IMR-90 (cell line): ENCODE measurements at regions not wholly inside any gene's neighbourhood (a gene's known extent, or its start where the extent isn't known, plus 50 kb on each side); places are given as distances from the start of the nearest gene placed in this dataset.
"Not testable (repeated sequence)": the region's sequence is repeated elsewhere in the genome, so short reads cannot be mapped to it uniquely, and the experiment has no call there.

Source experiments
- ATAC-seq: fragments of 200-7000 bp; cut with Tn5 transposase; 2 replicates; pipeline ENCODE4 v1.9.1; 2020; ENCODE audit warnings: low read depth, mild to moderate bottlenecking, moderate library complexity
- BruUV-seq: library from RNA; stranded (reverse); fragments of 400-500 nt; replicated peaks from 2 replicates; lab custom pipeline; 2021; lab: Mats Ljungman, UMichigan
- CTCF ChIA-PET: fragments of 300-600 bp; formaldehyde crosslinking; extraction: SDS; loops from one replicate; lab custom pipeline; 2021; ENCODE audit warnings: antibody characterized with exemption; lab: Yijun Ruan, JAX
- POLR2A ChIA-PET: fragments of 300-600 bp; sonication (Branson Sonifier 250); formaldehyde crosslinking; loops from one replicate; lab custom pipeline; 2022; ENCODE audit warnings: antibody characterized with exemption; ENCODE audit not compliant: unreplicated experiment; lab: Charles Lee
- DNase-seq: peaks from one replicate; pipeline ENCODE4 v3.0.0; 2013
- H2AFZ ChIP-seq: replicated peaks from 2 replicates; pipeline ENCODE3; 2013; ENCODE audit warnings: low read length, mild to moderate bottlenecking; ENCODE audit not compliant: poor library complexity
- H2AK5ac ChIP-seq: 2 replicates; pipeline ENCODE4 v1.6.1; 2013; ENCODE audit warnings: low read depth, low read length, inconsistent platforms
- H2AK9ac ChIP-seq: replicated peaks from 2 replicates; pipeline ENCODE3; 2013; ENCODE audit warnings: mild to moderate bottlenecking, low read depth, low read length, moderate library complexity; ENCODE audit not compliant: poor library complexity
- H2BK120ac ChIP-seq: 2 replicates; pipeline ENCODE4 v1.6.1; 2013; ENCODE audit warnings: low read depth, low read length, inconsistent platforms
- H2BK15ac ChIP-seq: 3 replicates; pipeline ENCODE4 v1.6.1; 2013; ENCODE audit warnings: low read depth, low read length, inconsistent platforms
- H2BK20ac ChIP-seq: 2 replicates; pipeline ENCODE4 v1.6.1; 2013; ENCODE audit warnings: low read depth, mild to moderate bottlenecking, inconsistent platforms, low read length, moderate library complexity
- H2BK5ac ChIP-seq: 2 replicates; pipeline ENCODE4 v1.6.1; 2013; ENCODE audit warnings: mild to moderate bottlenecking, low read depth, low read length, inconsistent platforms; ENCODE audit not compliant: poor library complexity, severe bottlenecking
- H3K14ac ChIP-seq: replicated peaks from 2 replicates; pipeline ENCODE4 v1.6.1; 2013; ENCODE audit warnings: low read depth, low read length, inconsistent platforms
- H3K18ac ChIP-seq: 2 replicates; pipeline ENCODE4 v1.6.1; 2013; ENCODE audit warnings: low read depth, low read length, control low read depth
- H3K23ac ChIP-seq: 2 replicates; pipeline ENCODE4 v1.6.1; 2013; ENCODE audit warnings: low read depth, low read length, inconsistent platforms
- H3K27ac ChIP-seq: 2 replicates; pipeline ENCODE4 v1.5.1; 2013; ENCODE audit warnings: mild to moderate bottlenecking, control low read depth, low read length; ENCODE audit not compliant: insufficient read depth
- H3K27me3 ChIP-seq: 2 replicates; pipeline ENCODE4 v1.6.1; 2013; ENCODE audit warnings: low read length; ENCODE audit not compliant: control insufficient read depth, insufficient read depth
- H3K36me3 ChIP-seq: 2 replicates; pipeline ENCODE4 v1.6.1; 2013; ENCODE audit warnings: low read length, mixed read lengths; ENCODE audit not compliant: control insufficient read depth, insufficient read depth
- H3K4ac ChIP-seq: 2 replicates; pipeline ENCODE4 v1.6.1; 2013; ENCODE audit warnings: low read depth, low read length, inconsistent platforms
- H3K4me1 ChIP-seq: 2 replicates; pipeline ENCODE4 v1.6.1; 2013; ENCODE audit warnings: low read length, mixed read lengths; ENCODE audit not compliant: control insufficient read depth, insufficient read depth
- H3K4me2 ChIP-seq: 2 replicates; pipeline ENCODE4 v1.6.1; 2013; ENCODE audit warnings: low read depth, mild to moderate bottlenecking, control low read depth, low read length, moderate library complexity
- H3K4me3 ChIP-seq: 2 replicates; pipeline ENCODE4 v1.5.1; 2013; ENCODE audit warnings: low read depth, mild to moderate bottlenecking, control low read depth, low read length, moderate library complexity; ENCODE audit not compliant: insufficient read depth
- H3K56ac ChIP-seq: 2 replicates; pipeline ENCODE4 v1.6.1; 2013; ENCODE audit warnings: low read length, inconsistent platforms; ENCODE audit not compliant: insufficient read depth; ENCODE audit errors: extremely low read depth
- H3K79me1 ChIP-seq, 2 experiments: 2 replicates each; pipeline ENCODE4 v1.6.1; 2013; ENCODE audit warnings: low read length in 2 of 2, inconsistent platforms in 1 of 2, low read depth in 1 of 2
- H3K9ac ChIP-seq: 2 replicates; pipeline ENCODE4 v1.6.1; 2013; ENCODE audit warnings: low read depth, low read length, control low read depth
- H3K9me1 ChIP-seq: 2 replicates; pipeline ENCODE4 v1.6.1; 2013; ENCODE audit warnings: low read length, inconsistent platforms; ENCODE audit not compliant: insufficient read depth
- H3K9me3 ChIP-seq: 2 replicates; pipeline ENCODE4 v1.6.1; 2013; ENCODE audit warnings: low read length; ENCODE audit not compliant: control insufficient read depth, insufficient read depth
- H4K20me1 ChIP-seq: 2 replicates; pipeline ENCODE4 v1.6.1; 2013; ENCODE audit warnings: low read length, inconsistent platforms; ENCODE audit not compliant: insufficient read depth
- H4K5ac ChIP-seq: 2 replicates; pipeline ENCODE4 v1.6.1; 2013; ENCODE audit warnings: mild to moderate bottlenecking, low read depth, low read length, control low read depth
- H4K8ac ChIP-seq, 2 experiments: 2 replicates each; pipeline ENCODE4 v1.6.1; 2013; ENCODE audit warnings: low read depth in 2 of 2, low read length in 2 of 2, control low read depth in 1 of 2, inconsistent platforms in 1 of 2
- H4K91ac ChIP-seq: 2 replicates; pipeline ENCODE4 v1.6.1; 2013; ENCODE audit warnings: low read depth, low read length, inconsistent platforms; ENCODE audit not compliant: insufficient read depth
- WGBS, 2 experiments: methylation state at CpG; one replicate each; pipeline versions ENCODE4 v1.1.5 to v1.1.7; 2013; ENCODE audit warnings: missing lambda C conversion rate in 2 of 2; ENCODE audit not compliant: insufficient read length in 1 of 2; ENCODE audit errors: extremely low coverage in 2 of 2; 5-methylcytosine and 5-hydroxymethylcytosine counted together
- dilution Hi-C: fragments of 300-500 bp; cut with HindIII; formaldehyde crosslinking; loops from one replicate; pipeline ENCODE4 v1.14.3; 2018; ENCODE audit warnings: low sequenced_read_pairs; ENCODE audit not compliant: unreplicated experiment
- in situ Hi-C: fragments of 300-500 bp; cut with MboI; formaldehyde crosslinking; loops from 3 replicates; pipeline ENCODE4 v1.14.3; 2019; ENCODE audit warnings: low sequenced_read_pairs, inconsistent platforms, mixed read lengths
- intact Hi-C: fragments of 100-400 bp; cut with micrococcal nuclease; formaldehyde crosslinking; loops from 2 replicates; pipeline ENCODE4 v1.10.0; 2022

GRCh38 chr2:87683961-87684360 is 63.9 kb upstream of the PLGLB2 start:
- H2BK120ac ChIP-seq, H3K36me3 ChIP-seq, CTCF ChIA-PET, H4K5ac ChIP-seq, H3K18ac ChIP-seq, intact Hi-C loops, H3K9me1 ChIP-seq, H3K79me1 ChIP-seq, H3K23ac ChIP-seq, H4K91ac ChIP-seq, DNase-seq, dilution Hi-C loops, H3K4me1 ChIP-seq, H3K9ac ChIP-seq, H2AFZ ChIP-seq, H3K27ac ChIP-seq, H2BK15ac ChIP-seq, H3K4me2 ChIP-seq, H3K56ac ChIP-seq, H2BK20ac ChIP-seq, H4K20me1 ChIP-seq, H2AK9ac ChIP-seq, in situ Hi-C loops, H3K4ac ChIP-seq, H3K14ac ChIP-seq, H3K27me3 ChIP-seq, BruUV-seq, H3K4me3 ChIP-seq, H4K8ac ChIP-seq, H2BK5ac ChIP-seq, H2AK5ac ChIP-seq, ATAC-seq, H3K9me3 ChIP-seq, POLR2A ChIA-PET: not testable (repeated sequence)
- WGBS, 2 experiments, result 90% methylated on average over 4 of the region's 5 CpGs; no CpG with 5 or more reads in 1 of the 2 experiments

- H3K23ac ChIP-seq, H2BK5ac ChIP-seq, H3K36me3 ChIP-seq, H4K8ac ChIP-seq, dilution Hi-C loops, H3K27ac ChIP-seq, H2AK5ac ChIP-seq, DNase-seq, H3K4ac ChIP-seq, CTCF ChIA-PET, H4K91ac ChIP-seq, H3K79me1 ChIP-seq, H3K4me3 ChIP-seq, H3K4me2 ChIP-seq, in situ Hi-C loops, H3K9me3 ChIP-seq, H2BK20ac ChIP-seq, H2AK9ac ChIP-seq, POLR2A ChIA-PET, H3K14ac ChIP-seq, ATAC-seq, H2AFZ ChIP-seq, H3K56ac ChIP-seq, H4K20me1 ChIP-seq, H3K18ac ChIP-seq, H2BK15ac ChIP-seq, intact Hi-C loops, BruUV-seq, H2BK120ac ChIP-seq, H4K5ac ChIP-seq, H3K4me1 ChIP-seq, H3K9ac ChIP-seq, H3K27me3 ChIP-seq, H3K9me1 ChIP-seq: not testable (repeated sequence)
- 70% methylated on average over 2 of the region's 11 CpGs; no CpG with 5 or more reads in 1 of the 2 experiments for WGBS, 2 experiments
These were observed 62.3 kb upstream of the PLGLB2 start for GRCh38 chr2:87685558-87685957.
